Peyer's patch (tissue), 4 donors: ENCODE measurements at regions not wholly inside any gene's neighbourhood (a gene's known extent, or its start where the extent isn't known, plus 50 kb on each side); places are given as distances from the start of the nearest gene placed in this dataset.

ENCODE experiments used
- DNase-seq, 3 donors: peaks; one replicate each; pipeline ENCODE4 v3.0.0-alpha.2; 2017 to 2019
- H3K27ac ChIP-seq, 4 donors: fragments of 200-600 bp; sonication (generic); one replicate each; pipeline ENCODE4 v1.5.1; 2016 to 2019
- H3K27me3 ChIP-seq, 2 donors: fragments of 200-600 bp; sonication (generic); one replicate each; pipeline ENCODE4 v1.5.1; 2019
- H3K36me3 ChIP-seq, 3 donors: fragments of 200-600 bp; sonication (generic); one replicate each; pipeline ENCODE4 v1.5.1; 2016 to 2019
- H3K4me1 ChIP-seq, 4 donors: fragments of 200-600 bp; sonication (generic); one replicate each; pipeline ENCODE4 v1.5.1; 2016 to 2019
- H3K4me3 ChIP-seq, 4 donors: fragments of 200-600 bp; sonication (generic); 1 replicate in 3 of 4; 2 replicates in 1 of 4; pipeline ENCODE4 v1.5.1; 2016 to 2019; ENCODE audit warnings: mild to moderate bottlenecking in 1 of 4
- H3K9me3 ChIP-seq, 4 donors: fragments of 200-600 bp; sonication (generic); one replicate each; pipeline ENCODE4 v1.5.1; 2016 to 2019; ENCODE audit warnings: mild to moderate bottlenecking in 1 of 4
- CTCF ChIP-seq, 6 experiments: fragments of 450-650 bp in 4 of 6; fragments of 200-600 bp in 2 of 6; sonication (generic) in 1 of 6; IDR thresholded peaks; one replicate each; pipeline ENCODE4 v1.5.1; 2017 to 2019; ENCODE audit warnings: antibody characterized with exemption in 6 of 6, mild to moderate bottlenecking in 3 of 6, moderate library complexity in 1 of 6
- POLR2A ChIP-seq, 2 donors: fragments of 450-650 bp; IDR thresholded peaks; one replicate each; pipeline ENCODE4 v1.5.1; 2017; ENCODE audit warnings: antibody characterized with exemption in 2 of 2, mild to moderate bottlenecking in 2 of 2, moderate library complexity in 2 of 2

- no peaks in the 10 kb centered on the region for H3K27me3 ChIP-seq
- H3K4me3 ChIP-seq = no peak overlapping the region
- TF ChIP-seq POLR2A (IDR thresholded peaks at IDR 0.05) = no peak
- TF ChIP-seq CTCF (IDR thresholded peaks at IDR 0.05) = no peak
- no peaks in the 10 kb centered on the region for H3K36me3 ChIP-seq
- no peak for DNase-seq
- no peaks in the 10 kb centered on the region for H3K9me3 ChIP-seq
- H3K4me1 ChIP-seq = no peaks in the 10 kb centered on the region
- no peak overlapping the region for H3K27ac ChIP-seq
Observed at GRCh38 chr13:28597641-28598040, 61.3 kb upstream of the POMP start.

GRCh38 chr13:28590461-28590860 is 68.5 kb upstream of the POMP start:
- DNase-seq = no peak
- H3K4me3 ChIP-seq = no peak overlapping the region
- no peaks in the 10 kb centered on the region for H3K27me3 ChIP-seq
- no peaks in the 10 kb centered on the region for H3K9me3 ChIP-seq
- no peak for TF ChIP-seq CTCF (IDR thresholded peaks at IDR 0.05)
- no peak for TF ChIP-seq POLR2A (IDR thresholded peaks at IDR 0.05)
- H3K4me1 ChIP-seq = no peaks in the 10 kb centered on the region
- no peaks in the 10 kb centered on the region for H3K36me3 ChIP-seq
- no peak overlapping the region for H3K27ac ChIP-seq

- H3K4me1 ChIP-seq = no peaks in the 10 kb centered on the region
- no peak for DNase-seq
- H3K27ac ChIP-seq = no peak overlapping the region
- H3K36me3 ChIP-seq = no peaks in the 10 kb centered on the region
- H3K9me3 ChIP-seq = no peaks in the 10 kb centered on the region
- no peak overlapping the region for H3K4me3 ChIP-seq
- no peaks in the 10 kb centered on the region for H3K27me3 ChIP-seq
- TF ChIP-seq CTCF (IDR thresholded peaks at IDR 0.05) (no peak), POLR2A (IDR thresholded peaks at IDR 0.05) (no peak)
Observed at GRCh38 chr13:28588296-28588695, 70.6 kb upstream of the POMP start.

- Histone ChIP-seq H3K4me3 (no peak overlapping the region), H3K27ac (no peak overlapping the region), H3K4me1 (no peaks in the 10 kb centered on the region), H3K36me3 (no peaks in the 10 kb centered on the region), H3K27me3 (no peaks in the 10 kb centered on the region), H3K9me3 (no peaks in the 10 kb centered on the region)
- TF ChIP-seq CTCF (IDR thresholded peaks at IDR 0.05) = no peak
- no peak for TF ChIP-seq POLR2A (IDR thresholded peaks at IDR 0.05)
- no peak for DNase-seq
Observed at GRCh38 chr13:28587174-28587540, 71.8 kb upstream of the POMP start.

- no peaks in the 10 kb centered on the region for H3K9me3 ChIP-seq
- no peak for TF ChIP-seq POLR2A (IDR thresholded peaks at IDR 0.05)
- no peak for TF ChIP-seq CTCF (IDR thresholded peaks at IDR 0.05)
- no peaks in the 10 kb centered on the region for H3K36me3 ChIP-seq
- no peaks in the 10 kb centered on the region for H3K27me3 ChIP-seq
- no peak overlapping the region for H3K27ac ChIP-seq
- no peak overlapping the region for H3K4me3 ChIP-seq
- no peaks in the 10 kb centered on the region for H3K4me1 ChIP-seq
- no peak for DNase-seq
Observed at GRCh38 chr13:28586439-28587173, 72.3 kb upstream of the POMP start.

- no peaks in the 10 kb centered on the region for H3K27me3 ChIP-seq
- H3K9me3 ChIP-seq = no peaks in the 10 kb centered on the region
- no peak overlapping the region for H3K27ac ChIP-seq
- no peak for DNase-seq
- H3K36me3 ChIP-seq = no peaks in the 10 kb centered on the region
- no peaks in the 10 kb centered on the region for H3K4me1 ChIP-seq
- H3K4me3 ChIP-seq = no peak overlapping the region
- TF ChIP-seq POLR2A (IDR thresholded peaks at IDR 0.05) (no peak), CTCF (IDR thresholded peaks at IDR 0.05) (no peak)
Observed at GRCh38 chr13:28585561-28585960, 73.4 kb upstream of the POMP start.
